HL-60 (cell line): ENCODE measurements at regions not wholly inside any gene's neighbourhood (a gene's known extent, or its start where the extent isn't known, plus 50 kb on each side); places are given as distances from the start of the nearest gene placed in this dataset.

Experiments
- DNase-seq, 2 experiments: peaks; one replicate each; pipeline ENCODE4 v3.0.0-alpha.2; 2010 to 2020; ENCODE audit warnings: low read depth in 1 of 2, low spot score in 1 of 2
- H3K27ac ChIP-seq: fragments of 250-450 bp; sonication (Bioruptor Pico); replicated peaks from 2 replicates; pipeline ENCODE4 v1.5.1; 2020; ENCODE audit warnings: mild to moderate bottlenecking, moderate library complexity
- H3K27me3 ChIP-seq: fragments of 250-450 bp; sonication (Bioruptor Pico); 2 replicates; pipeline ENCODE4 v1.5.1; 2021; ENCODE audit warnings: mild to moderate bottlenecking, moderate library complexity; ENCODE audit not compliant: insufficient read depth, poor library complexity, severe bottlenecking
- H3K4me3 ChIP-seq: replicated peaks from 2 replicates; pipeline ENCODE4 v1.5.1; 2011; ENCODE audit warnings: mild to moderate bottlenecking, control low read depth, low read length; ENCODE audit not compliant: insufficient read depth
- GABPA ChIP-seq: IDR thresholded peaks from 2 replicates; pipeline ENCODE4 v1.6.1; 2012; ENCODE audit warnings: low read depth
- POLR2AphosphoS5 ChIP-seq: IDR thresholded peaks from 2 replicates; pipeline ENCODE4 v1.6.1; 2012; ENCODE audit warnings: low read depth
- SPI1 ChIP-seq: IDR thresholded peaks from 2 replicates; pipeline ENCODE4 v1.6.1; 2012; ENCODE audit warnings: low read depth, mild to moderate bottlenecking, borderline replicate concordance
- TF ChIP-seq, protein P1 (sequence below): IDR thresholded peaks from 2 replicates; pipeline ENCODE4 v1.6.1; 2012; ENCODE audit warnings: low read depth; ENCODE audit not compliant: insufficient replicate concordance
- TF ChIP-seq, protein P2 (sequence below): IDR thresholded peaks from one replicate; pipeline ENCODE4 v1.5.1; 2011; ENCODE audit warnings: low read length, control low read depth, inconsistent platforms; ENCODE audit not compliant: insufficient read depth

- TF ChIP-seq, protein P1, sequence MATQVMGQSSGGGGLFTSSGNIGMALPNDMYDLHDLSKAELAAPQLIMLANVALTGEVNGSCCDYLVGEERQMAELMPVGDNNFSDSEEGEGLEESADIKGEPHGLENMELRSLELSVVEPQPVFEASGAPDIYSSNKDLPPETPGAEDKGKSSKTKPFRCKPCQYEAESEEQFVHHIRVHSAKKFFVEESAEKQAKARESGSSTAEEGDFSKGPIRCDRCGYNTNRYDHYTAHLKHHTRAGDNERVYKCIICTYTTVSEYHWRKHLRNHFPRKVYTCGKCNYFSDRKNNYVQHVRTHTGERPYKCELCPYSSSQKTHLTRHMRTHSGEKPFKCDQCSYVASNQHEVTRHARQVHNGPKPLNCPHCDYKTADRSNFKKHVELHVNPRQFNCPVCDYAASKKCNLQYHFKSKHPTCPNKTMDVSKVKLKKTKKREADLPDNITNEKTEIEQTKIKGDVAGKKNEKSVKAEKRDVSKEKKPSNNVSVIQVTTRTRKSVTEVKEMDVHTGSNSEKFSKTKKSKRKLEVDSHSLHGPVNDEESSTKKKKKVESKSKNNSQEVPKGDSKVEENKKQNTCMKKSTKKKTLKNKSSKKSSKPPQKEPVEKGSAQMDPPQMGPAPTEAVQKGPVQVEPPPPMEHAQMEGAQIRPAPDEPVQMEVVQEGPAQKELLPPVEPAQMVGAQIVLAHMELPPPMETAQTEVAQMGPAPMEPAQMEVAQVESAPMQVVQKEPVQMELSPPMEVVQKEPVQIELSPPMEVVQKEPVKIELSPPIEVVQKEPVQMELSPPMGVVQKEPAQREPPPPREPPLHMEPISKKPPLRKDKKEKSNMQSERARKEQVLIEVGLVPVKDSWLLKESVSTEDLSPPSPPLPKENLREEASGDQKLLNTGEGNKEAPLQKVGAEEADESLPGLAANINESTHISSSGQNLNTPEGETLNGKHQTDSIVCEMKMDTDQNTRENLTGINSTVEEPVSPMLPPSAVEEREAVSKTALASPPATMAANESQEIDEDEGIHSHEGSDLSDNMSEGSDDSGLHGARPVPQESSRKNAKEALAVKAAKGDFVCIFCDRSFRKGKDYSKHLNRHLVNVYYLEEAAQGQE, result no peak
- TF ChIP-seq SPI1 (no peak), GABPA (no peak), POLR2AphosphoS5 (no peak)
- TF ChIP-seq, protein P2, sequence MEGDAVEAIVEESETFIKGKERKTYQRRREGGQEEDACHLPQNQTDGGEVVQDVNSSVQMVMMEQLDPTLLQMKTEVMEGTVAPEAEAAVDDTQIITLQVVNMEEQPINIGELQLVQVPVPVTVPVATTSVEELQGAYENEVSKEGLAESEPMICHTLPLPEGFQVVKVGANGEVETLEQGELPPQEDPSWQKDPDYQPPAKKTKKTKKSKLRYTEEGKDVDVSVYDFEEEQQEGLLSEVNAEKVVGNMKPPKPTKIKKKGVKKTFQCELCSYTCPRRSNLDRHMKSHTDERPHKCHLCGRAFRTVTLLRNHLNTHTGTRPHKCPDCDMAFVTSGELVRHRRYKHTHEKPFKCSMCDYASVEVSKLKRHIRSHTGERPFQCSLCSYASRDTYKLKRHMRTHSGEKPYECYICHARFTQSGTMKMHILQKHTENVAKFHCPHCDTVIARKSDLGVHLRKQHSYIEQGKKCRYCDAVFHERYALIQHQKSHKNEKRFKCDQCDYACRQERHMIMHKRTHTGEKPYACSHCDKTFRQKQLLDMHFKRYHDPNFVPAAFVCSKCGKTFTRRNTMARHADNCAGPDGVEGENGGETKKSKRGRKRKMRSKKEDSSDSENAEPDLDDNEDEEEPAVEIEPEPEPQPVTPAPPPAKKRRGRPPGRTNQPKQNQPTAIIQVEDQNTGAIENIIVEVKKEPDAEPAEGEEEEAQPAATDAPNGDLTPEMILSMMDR, result no peak
- Histone ChIP-seq H3K27me3 (peaks cover 7% of the 10 kb centered on the region), H3K4me3 (no peak overlapping the region), H3K27ac (no peak overlapping the region)
- DNase-seq, result no peak
Observed at GRCh38 chr6:150723345-150723658, 123.6 kb downstream of the PLEKHG1 start.

DNA sequence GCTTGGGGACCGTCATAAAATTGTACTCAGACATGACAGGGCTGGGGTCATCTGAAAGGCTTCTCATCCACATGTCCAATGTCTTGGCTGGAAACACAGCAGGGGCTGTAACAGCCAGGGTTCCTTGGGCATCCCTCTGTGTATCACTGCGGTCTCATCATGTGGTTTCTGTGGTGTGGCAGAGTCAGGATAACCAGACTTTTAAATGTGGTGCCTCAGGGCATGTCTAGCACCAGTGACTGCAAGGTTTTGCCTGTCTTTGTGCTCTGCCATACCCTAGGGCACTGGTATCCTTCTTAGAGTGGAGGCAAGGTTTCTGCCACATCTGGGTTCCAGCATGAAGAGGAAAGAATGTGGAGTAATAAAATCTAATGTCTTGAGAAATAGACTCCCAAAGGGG is 124.2 kb downstream of the PLEKHG1 start:
- TF ChIP-seq POLR2AphosphoS5 (no peak), GABPA (no peak), SPI1 (no peak)
- TF ChIP-seq, protein P2, result no peak
- TF ChIP-seq, protein P1, result no peak

GRCh38 chr6:150725795-150726194 is 126.1 kb downstream of the PLEKHG1 start:
- peaks cover 3% of the 10 kb centered on the region for H3K27me3 ChIP-seq
- DNase-seq, result no peak
- TF ChIP-seq, protein P2, result no peak
- TF ChIP-seq, protein P1, result no peak
- TF ChIP-seq SPI1, result no peak
- TF ChIP-seq POLR2AphosphoS5, result no peak
- no peak for TF ChIP-seq GABPA
- H3K27ac ChIP-seq, result no peak overlapping the region
- H3K4me3 ChIP-seq, result no peak overlapping the region

More for the DNA sequence above, 124.2 kb downstream of the PLEKHG1 start:
- peaks cover 7% of the 10 kb centered on the region for H3K27me3 ChIP-seq
- DNase-seq, result no peak
- H3K4me3 ChIP-seq, result no peak overlapping the region
- no peak overlapping the region for H3K27ac ChIP-seq
